ENCODE measurements at regions not wholly inside any gene's neighbourhood (a gene's known extent, or its start where the extent isn't known, plus 50 kb on each side); places are given as distances from the start of the nearest gene placed in this dataset.

DNA sequence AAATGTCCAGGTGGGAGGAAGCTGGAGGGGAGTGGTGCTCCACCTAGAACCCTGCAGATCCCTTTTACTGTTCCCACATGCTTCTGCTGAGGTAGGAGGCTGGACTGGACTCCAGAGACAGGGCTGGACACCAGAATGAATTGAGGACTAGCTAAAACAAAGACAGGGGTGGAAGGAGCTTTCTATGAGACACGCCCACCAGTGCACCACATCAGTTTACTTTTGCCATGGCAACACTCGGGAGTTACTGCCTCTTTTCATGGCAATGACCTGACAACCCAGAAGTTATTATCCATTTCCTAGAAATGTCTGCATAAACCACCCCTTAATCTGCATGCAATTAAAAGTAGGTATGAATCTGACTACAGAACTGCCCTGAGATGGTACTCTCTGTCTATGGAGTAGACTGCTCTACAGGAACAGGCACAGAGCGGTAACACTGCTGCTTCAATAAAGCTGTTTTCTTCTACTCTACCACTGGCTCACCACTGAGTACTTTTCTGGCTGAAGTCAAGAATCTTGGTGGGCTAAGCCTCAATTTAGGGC lies 211.7 kb downstream of the TFAP2C start:
- DNase-seq = no peak

DNA sequence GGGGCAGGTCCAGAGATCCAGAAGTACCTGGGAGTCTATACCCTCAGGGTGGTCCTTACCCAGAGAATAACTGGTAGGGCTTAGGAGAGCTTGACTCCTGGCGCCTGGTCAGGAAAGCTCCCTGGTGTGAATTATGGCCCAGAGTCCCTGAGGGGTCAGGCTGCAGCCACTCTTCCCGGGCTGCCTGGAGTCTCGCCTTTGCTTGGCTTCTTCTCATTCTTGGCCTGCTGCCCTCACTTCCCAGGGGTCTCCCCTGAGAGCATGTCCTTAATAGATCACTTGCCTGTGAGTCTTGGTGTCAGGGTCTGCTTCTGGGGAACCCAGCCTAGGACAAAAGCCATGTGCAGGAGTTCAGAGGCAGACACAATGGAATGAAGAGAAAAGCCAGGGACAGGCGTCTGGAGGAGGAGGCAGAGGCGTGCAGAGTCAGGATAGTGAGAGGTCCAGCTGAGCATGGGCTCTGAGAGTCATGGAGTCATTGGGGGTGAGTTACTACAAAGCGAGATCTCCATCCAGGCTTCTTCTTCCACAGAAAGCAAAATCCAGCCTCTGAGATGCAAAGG lies 212.3 kb downstream of the TFAP2C start:
- DNase-seq = no peak

DNA sequence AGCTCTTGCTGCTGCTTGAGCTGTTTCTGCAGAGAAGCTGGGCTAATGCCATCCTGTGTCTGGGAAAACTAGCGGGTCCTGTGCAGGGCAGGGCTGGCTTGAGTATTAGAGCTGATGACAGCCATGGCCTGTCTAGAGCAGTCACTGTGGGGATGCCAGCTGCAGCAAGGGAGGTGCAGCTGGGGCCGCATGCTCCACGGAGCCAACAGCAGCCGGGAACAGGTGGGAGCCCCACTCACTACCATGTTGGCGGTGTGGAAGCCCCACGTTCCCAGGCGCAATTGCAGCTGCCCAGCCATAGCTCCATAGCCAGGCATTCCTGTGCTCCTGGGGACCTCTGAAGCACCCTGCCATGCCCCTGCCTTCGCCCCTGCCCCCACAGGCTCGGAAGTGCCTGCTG lies 212.9 kb downstream of the TFAP2C start:
- no peak for DNase-seq

DNA sequence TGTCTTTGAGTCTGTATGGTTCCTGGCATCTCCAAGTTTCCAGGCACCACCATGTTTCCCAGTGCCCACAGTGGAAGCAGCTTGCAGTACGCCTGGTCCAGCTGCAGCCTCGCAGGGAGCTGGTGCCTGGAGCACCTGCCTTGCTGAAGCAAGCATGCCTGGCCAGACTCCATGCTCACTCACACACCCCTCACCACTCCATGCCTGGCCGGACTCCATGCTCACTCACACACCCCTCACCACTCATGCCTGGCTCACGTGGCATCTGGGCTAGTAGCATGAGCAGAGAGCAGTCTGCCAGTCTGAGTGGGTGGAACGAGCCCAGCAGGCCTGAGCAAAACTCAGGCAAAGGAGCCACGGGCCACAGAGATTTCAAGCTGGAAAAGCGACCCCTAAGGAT lies 214.3 kb downstream of the TFAP2C start:
- no peak for DNase-seq

DNA sequence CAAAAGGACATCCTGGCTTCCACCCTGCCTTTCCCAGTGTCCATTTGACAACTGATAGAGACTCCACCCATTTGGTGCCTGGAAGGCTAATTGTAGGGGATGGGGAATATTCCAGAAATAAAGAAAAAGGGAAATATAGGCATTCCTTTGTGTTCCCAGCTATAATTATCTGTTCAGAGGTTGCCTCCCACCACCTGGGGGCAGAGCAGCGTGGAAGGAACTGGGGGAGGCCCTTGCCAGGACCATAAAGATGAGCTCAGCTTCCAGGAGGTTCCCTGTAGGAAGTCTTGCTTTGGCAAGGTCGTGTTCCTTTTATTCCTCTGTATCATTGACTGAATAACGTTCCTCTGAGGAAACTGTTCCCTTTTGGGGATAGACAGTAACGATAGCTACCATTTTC lies 214.7 kb downstream of the TFAP2C start:
- peak; percentile 13 for DNase-seq

DNA sequence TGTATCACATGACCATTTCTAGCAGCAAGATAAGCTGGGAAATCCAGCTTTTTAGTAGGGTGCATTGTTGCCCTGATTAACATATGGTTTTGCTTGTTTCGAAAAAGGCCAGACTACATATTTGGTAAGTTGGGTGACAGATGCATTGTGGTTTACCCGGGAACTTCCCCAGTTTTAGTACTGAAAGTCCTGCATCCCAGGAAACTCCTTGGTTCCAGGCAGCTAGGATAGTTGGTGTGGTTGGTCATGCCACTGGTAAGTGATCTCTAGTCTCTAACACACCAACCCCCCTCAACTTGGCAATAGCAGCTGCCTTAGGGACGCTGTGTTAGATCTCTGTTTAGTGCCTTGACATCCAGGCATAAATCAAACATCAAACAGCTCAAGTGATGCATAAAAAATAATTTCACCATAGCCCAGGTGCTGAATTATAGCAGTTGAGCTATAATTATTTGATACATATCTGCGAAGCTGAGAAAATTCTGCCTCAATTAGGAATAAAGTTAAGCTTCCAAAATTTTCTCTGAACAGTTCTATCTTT lies 216.5 kb downstream of the TFAP2C start:
- DNase-seq = peak; percentile 4

DNA sequence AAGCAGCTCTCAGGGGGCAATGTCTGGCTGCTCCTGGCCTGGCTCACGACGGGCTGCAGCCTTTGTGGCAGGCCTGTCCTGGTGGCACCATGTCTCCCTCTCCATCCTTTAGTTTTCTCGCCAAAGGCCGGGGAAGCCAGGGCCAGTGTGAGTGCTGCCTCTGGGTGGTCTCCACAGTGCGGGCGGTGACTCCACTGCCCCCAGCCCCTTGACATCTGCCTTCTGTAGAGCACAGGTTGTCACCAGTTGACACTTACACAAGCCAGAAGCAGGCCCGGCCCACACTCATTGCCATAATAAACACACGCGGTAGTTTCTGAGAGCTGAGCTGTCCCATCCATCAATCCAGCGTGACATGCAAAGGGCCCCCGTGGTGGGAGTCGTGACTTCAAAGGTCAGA lies 219.5 kb downstream of the TFAP2C start:
- DNase-seq = no peak

DNA sequence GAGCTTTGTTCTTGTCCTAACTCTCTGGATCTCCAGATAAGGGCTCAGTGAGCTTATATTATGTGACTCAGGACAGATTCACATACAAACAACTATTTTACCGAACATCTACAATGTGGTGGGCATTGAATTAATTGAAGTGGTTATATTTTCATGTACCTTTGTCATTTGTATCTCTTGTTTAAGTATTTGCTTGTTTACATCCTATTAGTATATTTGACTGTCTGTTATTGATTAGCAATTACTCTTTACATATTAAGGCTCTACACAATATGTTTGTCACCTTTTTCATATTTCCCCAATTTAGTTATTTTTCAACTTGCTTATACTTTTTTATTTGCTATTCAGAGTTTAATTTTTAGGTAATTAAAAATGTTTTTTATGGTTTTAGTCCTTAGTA lies 222.4 kb downstream of the TFAP2C start:
- DNase-seq = no peak

DNA sequence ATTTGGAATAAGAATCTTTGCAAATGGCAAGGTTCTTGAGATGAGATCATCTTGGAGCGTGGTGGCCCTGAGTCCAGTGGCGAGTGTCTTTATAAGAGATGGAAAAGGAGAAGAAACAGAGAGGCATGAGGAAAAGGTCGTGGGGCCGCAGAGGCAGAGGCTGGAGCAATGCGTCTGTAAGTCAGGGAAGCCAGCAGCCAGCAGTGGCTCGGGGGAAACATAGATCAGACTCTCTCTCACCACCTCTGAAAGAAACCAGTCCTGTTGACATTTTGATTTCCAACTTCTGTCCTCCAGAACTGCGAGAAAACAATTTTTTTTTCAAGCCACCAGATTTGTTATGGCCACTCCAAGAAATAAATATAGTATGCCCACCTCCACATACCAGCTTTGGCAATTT lies 226.6 kb downstream of the TFAP2C start:
- no peak for DNase-seq

DNA sequence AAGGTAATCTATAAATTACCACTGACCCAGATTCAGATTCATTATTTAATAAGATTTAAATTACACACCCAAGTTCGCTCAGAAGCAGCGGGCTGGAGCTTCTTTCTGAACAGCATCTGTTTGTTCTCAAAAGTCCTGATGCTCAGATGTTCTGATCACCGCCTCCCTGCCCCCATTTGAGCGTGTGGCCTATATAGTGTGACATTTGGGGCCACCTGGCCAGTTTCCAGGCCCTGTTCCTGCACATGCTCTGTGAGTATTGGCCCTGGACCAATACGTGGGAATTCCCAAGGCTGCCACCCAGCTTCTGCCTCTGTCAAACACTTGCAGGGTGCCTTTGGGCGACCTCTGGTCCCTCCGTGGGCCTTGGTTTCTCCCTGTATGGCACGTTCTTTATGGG lies 228.8 kb downstream of the TFAP2C start:
- DNase-seq = no peak

DNA sequence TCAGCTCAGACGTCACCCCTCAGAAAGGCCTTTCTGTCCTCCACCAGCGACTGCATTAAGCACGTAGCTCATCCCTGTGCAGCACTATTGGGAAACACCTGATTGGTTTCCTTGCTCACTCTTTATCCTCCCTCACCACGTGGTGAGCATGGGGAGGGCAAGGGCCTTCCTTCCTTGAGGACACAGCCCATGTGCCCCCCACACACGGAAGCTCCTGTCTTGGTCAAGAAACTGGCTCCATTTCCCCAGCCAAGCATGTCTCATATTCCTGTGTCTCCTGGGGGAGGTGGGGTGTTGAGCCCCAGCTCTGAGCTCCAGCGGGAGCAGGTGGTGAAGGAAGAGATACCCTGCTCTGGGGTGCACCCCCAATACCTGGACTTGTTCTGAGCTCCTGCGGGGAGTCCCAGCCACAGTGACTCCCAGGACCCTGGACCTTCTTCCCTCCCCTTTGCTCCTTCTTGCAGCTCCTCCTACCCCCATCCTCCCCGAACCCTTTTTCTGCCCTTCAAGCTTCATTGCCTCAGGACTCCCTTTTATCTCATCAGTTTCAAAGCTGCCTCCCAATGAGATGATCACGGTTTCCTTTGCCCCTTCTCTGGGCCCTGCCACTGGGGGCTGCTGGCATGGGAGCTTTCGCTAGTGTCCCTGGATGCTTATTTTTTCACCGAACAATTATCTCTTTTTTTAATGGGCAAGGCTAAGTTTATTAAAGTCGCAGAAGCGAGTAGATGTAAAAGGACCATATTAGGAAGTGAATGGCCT lies 230.1 kb downstream of the TFAP2C start:
- no peak for DNase-seq

DNA sequence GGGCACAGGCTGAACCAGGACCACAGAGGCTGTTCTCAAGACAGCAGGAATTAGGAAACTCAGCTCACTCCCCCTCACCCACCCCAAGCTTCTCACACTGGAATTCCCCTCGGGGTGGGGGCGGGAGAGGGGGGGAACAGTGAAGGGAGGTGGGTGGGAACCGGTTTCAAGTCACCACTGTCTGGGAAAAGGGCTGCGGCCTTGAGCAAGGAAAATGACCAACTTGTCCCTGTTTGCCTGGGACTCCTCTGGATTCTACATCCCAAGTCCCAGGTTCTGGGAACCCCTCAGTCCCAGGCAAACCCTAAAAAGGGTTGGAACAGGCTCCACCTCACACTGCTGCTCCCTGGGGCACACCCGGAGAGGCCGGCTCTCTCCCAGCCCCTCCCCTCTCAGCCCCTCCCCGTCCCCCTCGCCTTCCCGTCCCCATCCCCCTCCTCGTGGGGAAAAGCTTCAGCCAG lies 230.7 kb downstream of the TFAP2C start:
- peak; percentile 72 for DNase-seq

DNA sequence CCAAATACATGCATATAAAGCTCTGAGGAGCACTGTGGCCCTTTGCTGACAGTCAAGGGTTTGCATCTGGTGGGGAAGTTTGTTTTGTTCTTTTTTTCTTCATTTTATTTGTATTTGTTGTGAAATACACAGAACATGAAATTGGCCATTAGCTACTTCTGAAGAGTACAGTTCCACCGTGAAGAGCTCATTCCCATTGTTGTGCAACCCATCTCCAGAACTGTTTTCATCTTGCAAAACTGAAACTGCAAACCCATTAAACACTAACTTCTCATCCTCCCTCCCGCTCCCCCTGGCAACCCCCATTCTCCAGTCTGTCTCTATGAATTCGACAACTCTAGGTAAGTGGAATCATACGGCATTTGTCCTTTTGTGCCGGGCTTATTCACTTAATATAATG lies 231.3 kb downstream of the TFAP2C start:
- DNase-seq = no peak

DNA sequence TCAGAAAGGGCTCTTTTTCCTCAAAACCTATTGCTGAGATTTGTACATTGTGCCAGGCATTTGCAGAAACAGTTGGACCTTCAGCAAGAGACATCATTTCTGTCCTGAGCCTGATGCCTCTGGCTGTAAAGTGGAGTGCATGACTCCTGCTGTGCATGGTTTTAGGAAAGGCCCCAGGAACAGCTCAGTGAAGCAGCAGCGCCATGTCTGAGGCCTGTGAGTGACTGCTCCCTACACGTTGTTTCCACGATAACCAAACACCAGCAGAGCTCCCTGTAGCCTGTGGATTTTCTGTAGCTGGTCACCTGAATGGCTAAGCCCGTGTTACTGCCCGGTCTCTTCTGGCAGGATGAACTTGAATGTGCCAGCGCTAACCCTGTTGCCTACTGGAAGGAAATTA lies 232.5 kb downstream of the TFAP2C start:
- DNase-seq = no peak

DNA sequence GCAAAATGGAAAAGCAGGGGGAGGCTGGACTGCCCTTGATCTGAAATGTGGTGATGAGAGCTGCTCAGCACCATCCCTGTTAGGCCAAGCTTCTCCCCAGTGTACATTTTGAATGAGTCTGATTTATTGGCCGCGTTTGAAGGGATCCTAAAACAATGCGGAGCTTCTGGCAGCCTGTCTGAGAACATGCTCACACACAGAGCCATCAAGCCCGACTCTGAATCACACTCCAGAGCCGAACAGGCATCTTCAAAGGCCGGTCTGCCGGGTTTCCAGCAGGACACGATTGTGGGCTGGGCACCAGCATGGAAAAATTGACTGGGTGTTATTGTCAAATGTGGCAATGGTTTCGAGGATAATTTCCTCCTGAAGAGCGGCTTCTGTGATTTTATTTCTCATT lies 235.9 kb downstream of the TFAP2C start:
- peak; percentile 35 for DNase-seq

DNA sequence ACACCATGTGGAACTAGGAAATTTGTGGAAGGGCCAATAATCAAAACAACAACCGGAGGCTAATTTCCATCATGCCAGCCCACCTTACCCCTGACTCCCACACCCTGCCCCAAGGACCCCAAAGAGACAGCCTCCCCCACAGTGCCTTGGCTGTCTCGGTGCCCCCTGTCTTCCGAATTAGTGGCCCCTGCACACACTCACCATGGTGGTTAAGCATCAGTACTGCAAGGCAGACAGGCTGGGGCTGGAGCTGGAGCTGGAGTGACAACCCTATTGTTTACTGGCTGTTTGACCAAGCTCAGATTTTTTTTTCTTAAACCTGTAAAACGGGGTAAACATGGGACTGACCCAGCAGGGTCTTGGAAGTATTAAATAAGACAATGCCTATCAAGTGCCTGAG lies 238.0 kb downstream of the TFAP2C start:
- no peak for DNase-seq

DNA sequence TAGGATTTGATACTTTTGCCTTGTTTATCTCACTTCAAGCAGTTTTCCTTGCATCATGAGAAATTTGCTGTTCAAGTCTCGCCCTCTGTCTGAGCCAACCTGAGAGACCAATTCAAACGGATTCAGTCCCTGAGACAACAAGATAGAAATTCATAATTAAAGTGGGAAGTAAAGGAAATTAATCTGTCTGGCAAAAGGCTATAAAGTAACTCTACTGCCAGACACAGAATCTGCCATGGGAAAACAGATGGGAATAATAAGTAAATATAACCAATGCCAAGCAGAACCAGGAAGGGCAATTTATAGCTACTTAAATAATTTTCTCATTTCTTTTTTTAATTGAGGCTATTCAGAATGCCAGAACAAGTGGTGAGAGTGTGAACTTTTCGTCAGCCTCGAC lies 239.6 kb downstream of the TFAP2C start:
- no peak for DNase-seq

DNA sequence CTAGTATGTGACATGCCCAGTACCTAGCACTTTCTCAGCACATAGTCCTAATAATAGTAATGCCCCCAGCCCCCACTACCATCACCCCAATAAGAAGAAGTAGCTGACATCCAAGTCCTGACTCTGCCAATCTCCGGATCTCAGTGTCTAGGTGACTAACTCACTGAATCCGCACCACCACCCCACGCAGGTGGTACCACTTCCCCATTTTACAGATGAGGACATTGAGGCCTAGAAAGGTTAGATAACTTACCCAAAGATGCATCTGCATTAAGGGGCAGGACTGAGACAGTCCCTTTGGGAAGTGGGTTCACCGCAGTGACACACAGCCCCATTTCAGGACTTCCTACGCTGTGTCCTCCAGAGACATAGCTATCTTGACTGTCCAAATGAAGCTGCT lies 241.2 kb downstream of the TFAP2C start:
- no peak for DNase-seq

DNA sequence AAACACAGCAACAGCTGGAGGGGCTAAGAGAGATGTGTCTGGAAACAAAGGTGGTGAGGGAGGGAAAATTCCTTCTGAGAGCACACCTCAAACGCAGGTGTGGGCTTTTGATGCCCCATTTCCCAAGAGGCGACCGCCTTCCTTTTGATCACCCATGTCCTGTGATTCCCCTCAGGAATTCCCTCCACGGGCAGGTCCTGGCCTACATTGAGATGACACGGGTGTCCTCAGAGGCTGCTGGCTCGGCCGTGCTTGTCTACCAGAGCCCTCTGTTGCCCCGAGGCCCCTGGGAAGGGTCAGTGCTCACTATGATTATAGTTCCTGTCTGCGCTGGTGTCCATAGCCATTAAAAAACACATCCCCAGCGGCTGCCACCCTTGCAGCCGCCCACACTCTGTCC lies 242.6 kb downstream of the TFAP2C start:
- no peak for DNase-seq

DNA sequence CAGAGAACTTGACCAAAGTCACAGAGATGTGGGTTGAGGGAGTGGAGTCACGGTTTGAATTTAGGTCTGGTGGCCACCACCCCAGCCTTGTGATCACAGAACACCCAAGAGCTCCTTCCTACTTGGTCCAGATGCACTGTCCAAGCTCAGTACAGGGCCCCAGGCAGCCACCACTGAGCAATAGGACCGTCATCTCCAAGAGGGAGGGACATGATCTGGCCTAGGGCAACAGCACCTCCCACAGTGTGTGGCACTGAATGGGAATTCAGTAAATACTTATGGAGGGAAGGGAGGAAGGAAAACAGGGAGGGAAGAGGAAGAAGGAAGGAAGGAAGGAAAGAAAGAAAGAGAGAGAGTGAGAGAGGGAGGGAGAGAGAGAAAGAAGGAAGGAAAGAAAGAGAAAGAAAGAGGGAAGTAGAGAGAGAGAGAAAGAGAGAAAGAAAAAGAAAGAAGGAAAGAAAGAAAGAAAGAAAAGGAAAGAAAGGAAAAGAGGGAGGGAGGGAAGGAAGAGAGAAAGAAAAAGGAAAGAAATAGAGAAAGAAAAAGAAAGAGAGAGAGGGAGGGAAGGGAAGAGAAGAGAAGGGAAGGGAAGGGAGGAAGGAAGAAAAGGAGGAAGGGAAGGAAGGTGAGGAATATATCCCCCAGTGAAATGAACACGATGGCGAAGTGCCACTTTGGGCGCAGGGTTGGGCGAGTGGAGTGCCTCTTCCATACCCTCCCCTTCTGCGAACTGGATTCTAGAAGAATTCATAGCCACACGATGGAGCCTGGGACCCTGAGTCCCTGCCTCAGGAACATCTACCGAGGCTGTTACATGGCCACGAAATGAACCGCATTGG lies 243.7 kb downstream of the TFAP2C start:
- no peak for DNase-seq

DNA sequence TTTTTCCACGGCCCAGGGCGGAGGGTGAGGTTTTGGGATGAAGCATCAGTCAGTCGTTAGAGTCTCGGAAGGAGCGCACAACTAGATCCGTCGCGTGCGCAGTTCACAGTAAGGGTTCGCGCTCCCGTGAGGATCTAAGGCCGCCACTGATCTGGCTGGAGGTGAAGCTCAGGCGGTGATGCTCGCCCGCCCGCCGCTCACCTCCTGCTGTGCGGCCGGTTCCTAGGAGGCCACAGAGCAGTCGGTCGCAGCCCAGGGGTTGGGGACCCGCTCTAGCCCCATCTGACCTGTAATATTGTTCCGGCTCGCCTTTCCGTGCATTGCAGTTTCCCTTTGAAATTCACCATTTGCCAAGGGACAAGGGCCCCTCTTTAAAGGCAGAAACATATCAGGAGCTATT lies 244.7 kb downstream of the TFAP2C start:
- no peak for DNase-seq

DNA sequence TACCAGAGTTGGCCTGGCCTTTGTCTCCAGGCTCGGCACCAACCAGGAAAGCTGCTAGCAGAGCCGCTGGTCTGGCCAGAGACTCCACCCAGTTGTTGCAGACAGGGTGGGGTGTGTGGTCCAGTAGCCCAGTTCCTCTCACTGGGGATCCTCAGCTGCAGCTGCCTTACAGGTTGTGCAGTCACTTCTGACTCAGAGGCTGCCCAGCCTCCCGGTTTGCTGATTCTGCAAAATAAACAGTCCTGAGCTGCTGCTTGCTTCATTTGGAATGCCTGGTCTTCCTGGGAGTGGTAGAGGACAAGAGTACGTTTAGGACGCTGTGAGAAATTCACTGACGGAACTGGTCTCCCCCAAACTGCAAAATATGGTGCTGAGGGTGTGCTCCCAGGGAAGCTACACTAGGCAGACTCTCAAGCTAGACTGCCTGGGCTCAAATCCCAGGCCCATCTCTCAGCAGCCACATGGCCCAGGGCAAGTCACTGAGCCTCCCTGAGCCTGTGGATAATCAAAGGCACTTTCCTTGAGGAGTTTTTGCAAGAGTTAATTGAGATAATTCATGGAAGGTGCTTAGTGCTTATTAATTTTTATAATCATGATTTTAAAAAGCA lies 246.1 kb downstream of the TFAP2C start:
- peak; percentile 75 for DNase-seq

DNA sequence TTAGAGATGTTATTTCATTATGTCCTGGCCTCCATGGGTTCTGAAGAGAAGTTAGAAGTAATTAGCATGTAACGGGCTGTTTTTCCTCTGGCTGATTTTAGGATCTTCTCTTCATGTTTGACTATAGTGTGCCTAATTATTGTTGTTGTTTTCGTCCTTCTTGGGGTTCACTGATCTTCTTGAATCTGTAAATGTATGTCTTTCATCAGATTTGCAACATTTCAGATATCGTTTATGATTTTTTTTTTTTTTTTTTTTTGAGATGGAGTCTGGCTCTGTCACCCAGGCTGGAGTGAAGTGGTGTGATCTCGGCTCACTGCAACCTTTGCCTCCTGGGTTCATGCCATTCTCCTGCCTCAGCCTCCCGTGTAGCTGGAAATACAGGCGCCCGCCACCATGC lies 246.7 kb downstream of the TFAP2C start:
- no peak for DNase-seq
